B cell (primary cell): ENCODE measurements at regions not wholly inside any gene's neighbourhood (a gene's known extent, or its start where the extent isn't known, plus 50 kb on each side); places are given as distances from the start of the nearest gene placed in this dataset.

Experiments used
- CTCF ChIP-seq: fragments of 200-600 bp; IDR thresholded peaks from one replicate; pipeline ENCODE4 v1.8.0; 2022; ENCODE audit warnings: antibody characterized with exemption, mild to moderate bottlenecking
- EZH2 ChIP-seq: IDR thresholded peaks from 2 replicates; pipeline ENCODE4 v1.6.1; 2012; ENCODE audit warnings: borderline replicate concordance, low read depth, mild to moderate bottlenecking, moderate library complexity, low read length; ENCODE audit not compliant: insufficient read depth, poor library complexity, severe bottlenecking

- TF ChIP-seq EZH2, result no peak
- no peak for TF ChIP-seq CTCF
Measured at GRCh38 chr2:21392649-21393048, 268.9 kb downstream of the TDRD15 start.
